GM18520 (cell line): ENCODE measurements at regions not wholly inside any gene's neighbourhood (a gene's known extent, or its start where the extent isn't known, plus 50 kb on each side); places are given as distances from the start of the nearest gene placed in this dataset.
"Not testable (repeated sequence)": the region's sequence is repeated elsewhere in the genome, so short reads cannot be mapped to it uniquely, and the experiment has no call there.

Experiments used
- ATAC-seq: cut with Tn5 transposase; IDR thresholded peaks from one replicate; pipeline ENCODE4 v1.9.1; 2021; ENCODE audit not compliant: unreplicated experiment

GRCh38 chr6:154598399-154598798 lies 87.9 kb upstream of the CNKSR3 start:
- ATAC-seq: no peak

GRCh38 chr6:154602296-154602695 lies 91.8 kb upstream of the CNKSR3 start:
- no peak for ATAC-seq

GRCh38 chr6:154602708-154603107 lies 92.2 kb upstream of the CNKSR3 start:
- ATAC-seq: no peak

- ATAC-seq: no peak
Observed at GRCh38 chr6:154604119-154604518, 93.6 kb upstream of the CNKSR3 start.

- ATAC-seq: peak; percentile 32
Observed at GRCh38 chr6:154605178-154605881, 94.8 kb upstream of the CNKSR3 start.

GRCh38 chr6:154605882-154606370 lies 95.4 kb upstream of the CNKSR3 start:
- no peak for ATAC-seq

- ATAC-seq: peak; percentile 63
Observed at GRCh38 chr6:154606457-154606856, 96.0 kb upstream of the CNKSR3 start.

- no peak for ATAC-seq
Observed at GRCh38 chr6:154606860-154607259, 96.4 kb upstream of the CNKSR3 start.

GRCh38 chr6:154611241-154611640 lies 100.8 kb upstream of the CNKSR3 start:
- ATAC-seq: no peak

GRCh38 chr6:154611847-154612246 lies 101.4 kb upstream of the CNKSR3 start:
- no peak for ATAC-seq

- no peak for ATAC-seq
Observed at GRCh38 chr6:154613137-154613676, 102.7 kb upstream of the CNKSR3 start.

GRCh38 chr6:154614101-154614500 lies 103.6 kb upstream of the CNKSR3 start:
- no peak for ATAC-seq

GRCh38 chr6:154614641-154615040 lies 104.2 kb upstream of the CNKSR3 start:
- ATAC-seq: no peak

- ATAC-seq: no peak
Observed at GRCh38 chr6:154615483-154616025, 105.1 kb upstream of the CNKSR3 start.

- ATAC-seq: no peak
Observed at GRCh38 chr6:154617175-154617574, 106.7 kb upstream of the CNKSR3 start.

GRCh38 chr6:154619146-154619545 lies 108.7 kb upstream of the CNKSR3 start:
- no peak for ATAC-seq

- no peak for ATAC-seq
Observed at GRCh38 chr6:154621686-154622085, 111.2 kb upstream of the CNKSR3 start.

GRCh38 chr6:154622618-154623336 lies 110.4 kb upstream of the SCAF8 start:
- no peak for ATAC-seq

- no peak for ATAC-seq
Observed at GRCh38 chr6:154623391-154623790, 109.8 kb upstream of the SCAF8 start.

- ATAC-seq: no peak
Observed at GRCh38 chr6:154624038-154624599, 109.1 kb upstream of the SCAF8 start.

GRCh38 chr6:154624727-154625126 lies 108.5 kb upstream of the SCAF8 start:
- ATAC-seq: not testable (repeated sequence)
